ENCODE measurements at regions not wholly inside any gene's neighbourhood (a gene's known extent, or its start where the extent isn't known, plus 50 kb on each side); places are given as distances from the start of the nearest gene placed in this dataset.

DNA sequence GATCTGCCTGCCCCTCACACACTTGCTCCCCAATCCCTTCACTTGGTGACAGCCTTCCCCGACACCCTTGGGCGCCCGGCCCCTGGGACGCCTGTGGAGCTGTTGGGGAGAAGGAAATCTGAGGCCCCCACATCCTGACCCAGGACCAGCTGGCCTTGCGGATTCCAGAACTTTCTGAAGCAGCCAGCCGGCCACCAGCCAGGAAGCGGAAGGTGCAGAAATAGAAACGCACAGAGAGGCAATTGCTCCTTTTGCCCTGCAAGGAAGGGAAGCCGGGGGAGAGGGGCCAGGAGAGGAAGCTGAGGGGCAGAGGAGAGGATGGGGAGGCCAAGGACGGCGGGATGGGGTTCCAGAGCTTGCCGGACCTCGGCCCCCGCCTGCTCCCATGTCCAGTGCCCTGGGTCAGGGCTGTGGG, 66.7 kb upstream of the LINC01488 start:
- no peaks in the 10 kb centered on the region for H3K36me3 ChIP-seq (ENCODE audit: control insufficient read depth in 2 of 2, extremely low read depth in 1 of 2, insufficient read depth in 2 of 2, low read length in 2 of 2)
- H3K9me1 ChIP-seq (replicated peaks; ENCODE audit: control insufficient read depth, extremely low read depth, insufficient read depth, low read length): no peaks in the 10 kb centered on the region
- H3K4me2 ChIP-seq (ENCODE audit: insufficient read depth, low read length): no peak overlapping the region
- no peaks in the 10 kb centered on the region for H3K79me2 ChIP-seq (ENCODE audit: control insufficient read depth, insufficient read depth, low read length)
- H3K9ac ChIP-seq (replicated peaks; ENCODE audit: extremely low read depth, insufficient read depth, low read length): no peak overlapping the region
- dilution Hi-C loops (cut with MboI; ENCODE audit: extremely low pct_ligation_motif_present, low sequenced_read_pairs) (no loop called here), intact Hi-C loops (cut with micrococcal nuclease) (no loop called here)
- CTCF ChIA-PET: interaction anchor here (0.6 kb wide), 1 partner anchor 84 kb away, joined by 3 read pairs; no protein-coding TSS in a partner anchor
- no TSS peak for BruUV-seq (replicated peaks)
- H2AFZ ChIP-seq (ENCODE audit: low read depth, low read length): no peak overlapping the region
- POLR2A ChIA-PET: interaction anchor here (0.6 kb wide), 1 partner anchor 80 kb away, joined by 3 read pairs; no protein-coding TSS in a partner anchor
- FAIRE-seq (no peak), DNase-seq (ENCODE audit: low read depth, low spot score) (no peak)
- no peaks in the 10 kb centered on the region for H4K20me1 ChIP-seq (replicated peaks; ENCODE audit: control insufficient read depth, extremely low read depth, insufficient read depth, low read length)
- H3K9me3 ChIP-seq (replicated peaks; ENCODE audit: control insufficient read depth, insufficient read depth, low read length): no peaks in the 10 kb centered on the region
- peaks cover 4% of the 10 kb centered on the region for H3K4me1 ChIP-seq (ENCODE audit: control insufficient read depth, extremely low read depth, insufficient read depth, low read length)
- H3K4me3 ChIP-seq (replicated peaks in 1 of 3; ENCODE audit: insufficient read depth in 1 of 3, low read depth in 1 of 3, low read length in 3 of 3): no peak overlapping the region
- TF ChIP-seq GATA2 (IDR thresholded peaks at IDR 0.05; ENCODE audit: insufficient read depth, insufficient read length, low read depth, low read length) (no peak), POLR2AphosphoS5 (IDR thresholded peaks at IDR 0.05; ENCODE audit: insufficient read depth, low read depth, low read length) (no peak), MYC (IDR thresholded peaks at IDR 0.05; ENCODE audit: low read depth, low read length) (no peak), FOS (IDR thresholded peaks at IDR 0.05; ENCODE audit: borderline replicate concordance, insufficient read depth, low read length) (no peak), JUN (IDR thresholded peaks at IDR 0.05; ENCODE audit: borderline replicate concordance, insufficient read depth, insufficient read length, low read depth) (no peak), EZH2 (IDR thresholded peaks at IDR 0.05; ENCODE audit: borderline replicate concordance, low read depth, low read length, severe bottlenecking) (no peak), POLR2A (IDR thresholded peaks at IDR 0.05; ENCODE audit: low read depth, low read length) (no peak)
- TF ChIP-seq, protein P1, sequence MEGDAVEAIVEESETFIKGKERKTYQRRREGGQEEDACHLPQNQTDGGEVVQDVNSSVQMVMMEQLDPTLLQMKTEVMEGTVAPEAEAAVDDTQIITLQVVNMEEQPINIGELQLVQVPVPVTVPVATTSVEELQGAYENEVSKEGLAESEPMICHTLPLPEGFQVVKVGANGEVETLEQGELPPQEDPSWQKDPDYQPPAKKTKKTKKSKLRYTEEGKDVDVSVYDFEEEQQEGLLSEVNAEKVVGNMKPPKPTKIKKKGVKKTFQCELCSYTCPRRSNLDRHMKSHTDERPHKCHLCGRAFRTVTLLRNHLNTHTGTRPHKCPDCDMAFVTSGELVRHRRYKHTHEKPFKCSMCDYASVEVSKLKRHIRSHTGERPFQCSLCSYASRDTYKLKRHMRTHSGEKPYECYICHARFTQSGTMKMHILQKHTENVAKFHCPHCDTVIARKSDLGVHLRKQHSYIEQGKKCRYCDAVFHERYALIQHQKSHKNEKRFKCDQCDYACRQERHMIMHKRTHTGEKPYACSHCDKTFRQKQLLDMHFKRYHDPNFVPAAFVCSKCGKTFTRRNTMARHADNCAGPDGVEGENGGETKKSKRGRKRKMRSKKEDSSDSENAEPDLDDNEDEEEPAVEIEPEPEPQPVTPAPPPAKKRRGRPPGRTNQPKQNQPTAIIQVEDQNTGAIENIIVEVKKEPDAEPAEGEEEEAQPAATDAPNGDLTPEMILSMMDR (IDR thresholded peaks at IDR 0.05; ENCODE audit: extremely low read depth in 1 of 2, insufficient read depth in 1 of 2, low read depth in 1 of 2, low read length in 2 of 2): no peak
- TF ChIP-seq, protein P2, sequence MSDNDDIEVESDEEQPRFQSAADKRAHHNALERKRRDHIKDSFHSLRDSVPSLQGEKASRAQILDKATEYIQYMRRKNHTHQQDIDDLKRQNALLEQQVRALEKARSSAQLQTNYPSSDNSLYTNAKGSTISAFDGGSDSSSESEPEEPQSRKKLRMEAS (IDR thresholded peaks at IDR 0.05; ENCODE audit: insufficient read depth, insufficient read length): no peak
- H3K27me3 ChIP-seq (ENCODE audit: control insufficient read depth in 2 of 2, insufficient read depth in 2 of 2, low read length in 2 of 2): no peaks in the 10 kb centered on the region
- H3K27ac ChIP-seq (ENCODE audit: insufficient read depth, low read depth, low read length): no peak overlapping the region
